SK-N-SH (cell line): ENCODE measurements at regions not wholly inside any gene's neighbourhood (a gene's known extent, or its start where the extent isn't known, plus 50 kb on each side); places are given as distances from the start of the nearest gene placed in this dataset.

ENCODE experiments used
- CTCF ChIA-PET: fragments of 300-600, 350-600 bp; formaldehyde crosslinking; extraction: SDS; loops from one replicate; lab custom pipeline; 2021; lab: Yijun Ruan, JAX
- POLR2A ChIA-PET: fragments of 350-600 bp; sonication (Branson Sonifier 250); formaldehyde crosslinking; extraction: SDS; loops from one replicate; lab custom pipeline; 2020; ENCODE audit warnings: antibody characterized with exemption, inconsistent platforms; lab: Yijun Ruan, JAX
- DNase-seq: peaks from one replicate; pipeline ENCODE4 v3.0.0; 2012
- H2AFZ ChIP-seq: fragments of 200-600 bp; sonication (generic); 2 replicates; pipeline ENCODE4 v1.8.1; 2016; ENCODE audit warnings: antibody characterized with exemption, mild to moderate bottlenecking, low read depth
- H3F3A ChIP-seq: fragments of 200-600 bp; sonication (generic); replicated peaks from 2 replicates; pipeline ENCODE3; 2016; ENCODE audit warnings: antibody characterized with exemption, mild to moderate bottlenecking; ENCODE audit not compliant: insufficient read depth
- H3K27ac ChIP-seq, 2 experiments: fragments of 200-500 bp in 1 of 2; fragments of 200-600 bp in 1 of 2; sonication (Bioruptor generic) in 1 of 2; sonication (generic), shearing (Covaris generic) in 1 of 2; 2 replicates each; pipeline versions ENCODE4 v1.5.1 to v1.6.1; 2014 to 2016; ENCODE audit warnings: low read depth in 2 of 2, inconsistent platforms in 1 of 2, low read length in 1 of 2, mild to moderate bottlenecking in 1 of 2, mixed read lengths in 1 of 2
- H3K27me3 ChIP-seq: fragments of 200-600 bp; sonication (generic), shearing (Covaris generic); 2 replicates; pipeline ENCODE4 v1.6.1; 2016; ENCODE audit warnings: mixed run types; ENCODE audit not compliant: insufficient read depth
- H3K36me3 ChIP-seq, 2 experiments: fragments of 200-500 bp in 1 of 2; fragments of 200-600 bp in 1 of 2; sonication (Bioruptor generic) in 1 of 2; sonication (generic) in 1 of 2; replicated peaks in 1 of 2; 2 replicates each; pipeline versions ENCODE3 to v1.5.1; 2014 to 2016; ENCODE audit warnings: low read length in 1 of 2, mild to moderate bottlenecking in 1 of 2; ENCODE audit not compliant: insufficient read depth in 2 of 2, control insufficient read depth in 1 of 2
- H3K4me1 ChIP-seq, 2 experiments: fragments of 200-500 bp in 1 of 2; fragments of 200-600 bp in 1 of 2; sonication (Bioruptor generic) in 1 of 2; sonication (generic), shearing (Covaris generic) in 1 of 2; 2 replicates each; pipeline versions ENCODE4 v1.5.1 to v1.6.1; 2014 to 2016; ENCODE audit warnings: low read depth in 1 of 2, low read length in 1 of 2, mixed run types in 1 of 2; ENCODE audit not compliant: insufficient read depth in 2 of 2, control insufficient read depth in 1 of 2
- H3K4me2 ChIP-seq: fragments of 200-600 bp; sonication (generic), shearing (Covaris generic); 2 replicates; pipeline ENCODE4 v1.6.1; 2017; ENCODE audit warnings: mixed run types
- H3K4me3 ChIP-seq, 2 experiments: fragments of 200-500 bp in 1 of 2; fragments of 200-600 bp in 1 of 2; sonication (Bioruptor generic) in 1 of 2; sonication (generic), shearing (Covaris generic) in 1 of 2; 2 replicates each; pipeline versions ENCODE4 v1.5.1 to v1.8.1; 2014 to 2016; ENCODE audit warnings: low read depth in 2 of 2, inconsistent platforms in 1 of 2, low read length in 1 of 2, mild to moderate bottlenecking in 1 of 2, mixed read lengths in 1 of 2, moderate library complexity in 1 of 2
- H3K79me2 ChIP-seq: fragments of 200-600 bp; sonication (generic); 2 replicates; pipeline ENCODE4 v1.8.1; 2017; ENCODE audit warnings: mild to moderate bottlenecking; ENCODE audit not compliant: insufficient read depth
- H3K9ac ChIP-seq: fragments of 200-600 bp; sonication (generic); 2 replicates; pipeline ENCODE4 v1.6.1; 2017; ENCODE audit warnings: mixed run types
- H3K9me2 ChIP-seq: fragments of 200-600 bp; sonication (generic); 2 replicates; pipeline ENCODE4 v1.6.1; 2017; ENCODE audit warnings: mixed run types
- H3K9me3 ChIP-seq: fragments of 200-600 bp; sonication (generic); 2 replicates; pipeline ENCODE4 v1.6.1; 2017; ENCODE audit warnings: mixed run types, mild to moderate bottlenecking, moderate library complexity
- H4K20me1 ChIP-seq: fragments of 200-600 bp; sonication (generic); 2 replicates; pipeline ENCODE4 v1.6.1; 2017; ENCODE audit warnings: mild to moderate bottlenecking, mixed run types; ENCODE audit not compliant: insufficient read depth
- CHD2 ChIP-seq: fragments of 150-350 bp; IDR thresholded peaks from 2 replicates; pipeline ENCODE4 v1.6.1; 2018; ENCODE audit warnings: low read length; ENCODE audit not compliant: partially characterized antibody
- ELF1 ChIP-seq: IDR thresholded peaks from 2 replicates; pipeline ENCODE4 v1.4.0; 2012
- EP300 ChIP-seq, 2 experiments: IDR thresholded peaks; 2 replicates each; pipeline versions ENCODE4 v1.4.0 to v1.6.1; 2012; ENCODE audit warnings: borderline replicate concordance in 1 of 2, low read depth in 1 of 2, low read length in 1 of 2
- FOSL2 ChIP-seq: IDR thresholded peaks from 2 replicates; pipeline ENCODE4 v1.4.0; 2012; ENCODE audit warnings: low read depth, mild to moderate bottlenecking, moderate library complexity, borderline replicate concordance
- FOXM1 ChIP-seq: IDR thresholded peaks from 2 replicates; pipeline ENCODE4 v1.4.0; 2012; ENCODE audit warnings: low read depth, mild to moderate bottlenecking
- GABPA ChIP-seq: IDR thresholded peaks from 2 replicates; pipeline ENCODE4 v1.4.0; 2012; ENCODE audit warnings: low read depth, mild to moderate bottlenecking
- JUND ChIP-seq: IDR thresholded peaks from 2 replicates; pipeline ENCODE4 v1.4.0; 2012
- MXI1 ChIP-seq: IDR thresholded peaks from 2 replicates; pipeline ENCODE4 v1.6.1; 2012; ENCODE audit warnings: mild to moderate bottlenecking, low read depth, low read length, improper control_type of control experiment
- POLR2AphosphoS5 ChIP-seq: IDR thresholded peaks from 2 replicates; pipeline ENCODE4 v1.6.1; 2012; ENCODE audit warnings: low read depth, low read length
- RAD21 ChIP-seq: IDR thresholded peaks from 2 replicates; pipeline ENCODE4 v1.6.1; 2012; ENCODE audit warnings: mild to moderate bottlenecking, low read length
- REST ChIP-seq: IDR thresholded peaks from 2 replicates; pipeline ENCODE4 v1.6.1; 2012; ENCODE audit warnings: mild to moderate bottlenecking, low read depth, low read length, moderate library complexity
- TAF1 ChIP-seq: IDR thresholded peaks from 2 replicates; pipeline ENCODE4 v1.6.1; 2012; ENCODE audit warnings: low read depth, mild to moderate bottlenecking, low read length, moderate library complexity, borderline replicate concordance
- TCF12 ChIP-seq: IDR thresholded peaks from 2 replicates; pipeline ENCODE4 v1.4.0; 2012
- TEAD4 ChIP-seq: IDR thresholded peaks from 2 replicates; pipeline ENCODE4 v1.4.0; 2012; ENCODE audit warnings: mild to moderate bottlenecking, borderline replicate concordance; ENCODE audit not compliant: insufficient read depth
- YY1 ChIP-seq: IDR thresholded peaks from 2 replicates; pipeline ENCODE4 v1.4.0; 2012; ENCODE audit warnings: low read depth, mild to moderate bottlenecking
- WGBS: methylation state at CpG from one replicate; pipeline ENCODE4 v1.1.6; 2017; ENCODE audit warnings: low lambda C conversion rate; 5-methylcytosine and 5-hydroxymethylcytosine counted together
- TF ChIP-seq, protein P1 (sequence below): IDR thresholded peaks from 2 replicates; pipeline ENCODE4 v1.4.0; 2012; ENCODE audit warnings: low read depth, borderline replicate concordance
- TF ChIP-seq, protein P2 (sequence below): IDR thresholded peaks from 2 replicates; pipeline ENCODE4 v1.4.0; 2012; ENCODE audit warnings: low read depth, borderline replicate concordance
- TF ChIP-seq, protein P3 (sequence below): fragments of 150-350 bp; IDR thresholded peaks from 2 replicates; pipeline ENCODE4 v1.6.1; 2017; ENCODE audit warnings: antibody characterized with exemption, low read length, low read depth, borderline replicate concordance
- TF ChIP-seq, protein P4 (sequence below): IDR thresholded peaks from 2 replicates; pipeline ENCODE4 v1.4.0; 2012; ENCODE audit warnings: low read depth
- TF ChIP-seq, protein P5 (sequence below): IDR thresholded peaks from 2 replicates; pipeline ENCODE4; 2012

GRCh38 chr13:105634059-105634458 lies 901.4 kb downstream of the EFNB2 start (continued):
- no peak for TF ChIP-seq CHD2
- TF ChIP-seq, protein P1, sequence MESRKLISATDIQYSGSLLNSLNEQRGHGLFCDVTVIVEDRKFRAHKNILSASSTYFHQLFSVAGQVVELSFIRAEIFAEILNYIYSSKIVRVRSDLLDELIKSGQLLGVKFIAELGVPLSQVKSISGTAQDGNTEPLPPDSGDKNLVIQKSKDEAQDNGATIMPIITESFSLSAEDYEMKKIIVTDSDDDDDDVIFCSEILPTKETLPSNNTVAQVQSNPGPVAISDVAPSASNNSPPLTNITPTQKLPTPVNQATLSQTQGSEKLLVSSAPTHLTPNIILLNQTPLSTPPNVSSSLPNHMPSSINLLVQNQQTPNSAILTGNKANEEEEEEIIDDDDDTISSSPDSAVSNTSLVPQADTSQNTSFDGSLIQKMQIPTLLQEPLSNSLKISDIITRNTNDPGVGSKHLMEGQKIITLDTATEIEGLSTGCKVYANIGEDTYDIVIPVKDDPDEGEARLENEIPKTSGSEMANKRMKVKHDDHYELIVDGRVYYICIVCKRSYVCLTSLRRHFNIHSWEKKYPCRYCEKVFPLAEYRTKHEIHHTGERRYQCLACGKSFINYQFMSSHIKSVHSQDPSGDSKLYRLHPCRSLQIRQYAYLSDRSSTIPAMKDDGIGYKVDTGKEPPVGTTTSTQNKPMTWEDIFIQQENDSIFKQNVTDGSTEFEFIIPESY = no peak
- TF ChIP-seq, protein P2, sequence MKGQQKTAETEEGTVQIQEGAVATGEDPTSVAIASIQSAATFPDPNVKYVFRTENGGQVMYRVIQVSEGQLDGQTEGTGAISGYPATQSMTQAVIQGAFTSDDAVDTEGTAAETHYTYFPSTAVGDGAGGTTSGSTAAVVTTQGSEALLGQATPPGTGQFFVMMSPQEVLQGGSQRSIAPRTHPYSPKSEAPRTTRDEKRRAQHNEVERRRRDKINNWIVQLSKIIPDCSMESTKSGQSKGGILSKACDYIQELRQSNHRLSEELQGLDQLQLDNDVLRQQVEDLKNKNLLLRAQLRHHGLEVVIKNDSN = no peak
- TF ChIP-seq ELF1 = no peak
- TF ChIP-seq, protein P3, sequence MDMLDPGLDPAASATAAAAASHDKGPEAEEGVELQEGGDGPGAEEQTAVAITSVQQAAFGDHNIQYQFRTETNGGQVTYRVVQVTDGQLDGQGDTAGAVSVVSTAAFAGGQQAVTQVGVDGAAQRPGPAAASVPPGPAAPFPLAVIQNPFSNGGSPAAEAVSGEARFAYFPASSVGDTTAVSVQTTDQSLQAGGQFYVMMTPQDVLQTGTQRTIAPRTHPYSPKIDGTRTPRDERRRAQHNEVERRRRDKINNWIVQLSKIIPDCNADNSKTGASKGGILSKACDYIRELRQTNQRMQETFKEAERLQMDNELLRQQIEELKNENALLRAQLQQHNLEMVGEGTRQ = no peak
- no peak for TF ChIP-seq GABPA
- TF ChIP-seq, protein P4, sequence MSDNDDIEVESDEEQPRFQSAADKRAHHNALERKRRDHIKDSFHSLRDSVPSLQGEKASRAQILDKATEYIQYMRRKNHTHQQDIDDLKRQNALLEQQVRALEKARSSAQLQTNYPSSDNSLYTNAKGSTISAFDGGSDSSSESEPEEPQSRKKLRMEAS = no peak
- TF ChIP-seq RAD21 = no peak
- no peak for TF ChIP-seq FOSL2
- TF ChIP-seq YY1 = no peak
- no peak for TF ChIP-seq TEAD4

GRCh38 chr13:105630431-105630830 lies 905.0 kb downstream of the EFNB2 start:
- no peak for DNase-seq
- H2AFZ ChIP-seq = no peak overlapping the region
- H4K20me1 ChIP-seq = no peaks in the 10 kb centered on the region
- no peak overlapping the region for H3K4me2 ChIP-seq
- no peak for TF ChIP-seq TEAD4
- no peak for TF ChIP-seq TAF1
- TF ChIP-seq POLR2AphosphoS5 = no peak
- no peak for TF ChIP-seq REST
- TF ChIP-seq, protein P5, sequence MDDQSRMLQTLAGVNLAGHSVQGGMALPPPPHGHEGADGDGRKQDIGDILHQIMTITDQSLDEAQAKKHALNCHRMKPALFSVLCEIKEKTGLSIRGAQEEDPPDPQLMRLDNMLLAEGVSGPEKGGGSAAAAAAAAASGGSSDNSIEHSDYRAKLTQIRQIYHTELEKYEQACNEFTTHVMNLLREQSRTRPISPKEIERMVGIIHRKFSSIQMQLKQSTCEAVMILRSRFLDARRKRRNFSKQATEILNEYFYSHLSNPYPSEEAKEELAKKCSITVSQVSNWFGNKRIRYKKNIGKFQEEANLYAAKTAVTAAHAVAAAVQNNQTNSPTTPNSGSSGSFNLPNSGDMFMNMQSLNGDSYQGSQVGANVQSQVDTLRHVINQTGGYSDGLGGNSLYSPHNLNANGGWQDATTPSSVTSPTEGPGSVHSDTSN = no peak
- no peak for TF ChIP-seq TCF12
- no peak for TF ChIP-seq YY1
- no peak for TF ChIP-seq FOSL2
- no peak for TF ChIP-seq JUND
- TF ChIP-seq EP300 (IDR thresholded peaks at IDR 0.05; ENCODE audit: borderline replicate concordance in 1 of 2, low read depth in 1 of 2, low read length in 1 of 2) = no peak
- TF ChIP-seq FOXM1 = no peak
- TF ChIP-seq, protein P1 = no peak
- no peak for TF ChIP-seq ELF1
- no peak for TF ChIP-seq MXI1
- TF ChIP-seq GABPA = no peak
- no peaks in the 10 kb centered on the region for H3K79me2 ChIP-seq
- H3K4me1 ChIP-seq = no peaks in the 10 kb centered on the region
- no peaks in the 10 kb centered on the region for H3K9me2 ChIP-seq
- H3K4me3 ChIP-seq = no peak overlapping the region
- H3K9me3 ChIP-seq = no peaks in the 10 kb centered on the region
- WGBS = 51% methylated on average over 6 of the region's 6 CpGs
- no peaks in the 10 kb centered on the region for H3K36me3 ChIP-seq
- H3F3A ChIP-seq = no peaks in the 10 kb centered on the region
- ChIA-PET CTCF (no interaction called here), POLR2A (no interaction called here)
- H3K27me3 ChIP-seq = no peaks in the 10 kb centered on the region
- H3K9ac ChIP-seq = no peak overlapping the region
- H3K27ac ChIP-seq = no peak overlapping the region
